SKM-1 treated with dmso at 0.1 percent for 144 hours (cell line): ENCODE measurements at regions not wholly inside any gene's neighbourhood (a gene's known extent, or its start where the extent isn't known, plus 50 kb on each side); places are given as distances from the start of the nearest gene placed in this dataset.
"Not testable (repeated sequence)": the region's sequence is repeated elsewhere in the genome, so short reads cannot be mapped to it uniquely, and the experiment has no call there.

Experiments used
- DNase-seq: peaks from one replicate; lab custom pipeline; 2025; ENCODE audit not compliant: unreplicated experiment; lab: John Stamatoyannopoulos, UW

- no peak for DNase-seq
These were observed 96.8 kb downstream of the TENT5C start for GRCh38 chr1:117702654-117703053.

DNA sequence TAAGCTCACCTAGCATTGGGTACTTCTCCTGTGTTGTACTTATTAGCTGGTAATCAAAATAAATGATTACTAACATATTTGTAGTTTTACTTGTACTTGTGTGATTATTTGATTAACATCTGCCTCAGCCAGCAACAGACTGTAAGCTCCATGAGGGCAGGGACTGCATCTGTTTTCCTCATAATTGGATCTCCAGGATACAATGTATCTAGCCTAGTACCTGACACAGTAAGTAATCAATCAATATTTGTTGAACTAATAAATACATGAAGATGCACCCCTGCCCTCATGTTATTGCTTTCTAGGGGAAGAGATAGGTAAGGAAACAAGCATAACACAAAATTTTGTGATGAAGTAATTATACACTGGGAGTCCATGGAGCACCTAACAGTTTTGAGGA lies 101.5 kb downstream of the TENT5C start:
- no peak for DNase-seq

GRCh38 chr1:117708323-117709248 lies 102.7 kb downstream of the TENT5C start:
- no peak for DNase-seq

- DNase-seq = no peak
These were observed 103.4 kb downstream of the TENT5C start for GRCh38 chr1:117709249-117709691.

DNA sequence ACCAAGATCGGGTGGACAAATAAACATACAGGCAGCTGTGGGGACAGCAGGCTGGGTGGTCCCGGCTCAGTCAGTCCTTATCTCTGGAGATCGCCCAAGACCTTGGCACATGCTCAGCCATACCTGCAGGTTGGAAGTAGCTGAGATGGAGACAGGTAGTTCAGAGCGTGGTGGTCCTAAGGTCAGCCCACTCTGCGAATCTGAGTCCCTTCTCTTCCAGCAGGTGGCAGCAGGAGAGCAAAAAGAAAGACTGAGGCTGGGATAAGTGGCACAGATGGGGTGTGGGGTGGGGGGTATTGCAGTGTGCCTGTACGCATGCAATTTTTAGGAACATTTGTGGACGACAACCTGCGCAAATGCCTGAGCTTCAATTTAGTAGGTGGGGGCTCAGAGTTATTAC lies 104.9 kb downstream of the TENT5C start:
- no peak for DNase-seq

DNA sequence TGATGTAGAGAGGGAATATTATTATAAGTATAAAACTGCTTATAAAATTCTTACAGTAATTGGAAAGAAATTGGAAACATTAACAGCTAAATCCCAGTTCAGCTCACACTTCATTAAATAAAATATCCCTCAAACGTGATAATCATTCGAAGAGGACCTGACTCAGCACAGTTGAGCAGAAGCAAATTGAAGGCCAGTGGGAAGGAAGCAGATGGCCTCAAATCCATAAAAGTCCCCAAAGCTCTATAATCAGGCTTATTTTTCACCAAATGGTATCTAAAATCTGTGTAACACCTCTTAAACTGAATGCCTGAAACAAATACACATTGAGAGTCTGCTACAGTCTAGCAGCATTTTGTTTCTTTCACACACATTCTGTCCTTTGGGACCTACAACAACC lies 106.8 kb downstream of the TENT5C start:
- no peak for DNase-seq

GRCh38 chr1:117714546-117714945 lies 108.7 kb downstream of the TENT5C start:
- DNase-seq = no peak

- DNase-seq = not testable (repeated sequence)
These were observed 110.2 kb downstream of the TENT5C start for GRCh38 chr1:117716030-117716429.

GRCh38 chr1:117717980-117718379 lies 112.1 kb downstream of the TENT5C start:
- DNase-seq = not testable (repeated sequence)

- DNase-seq = not testable (repeated sequence)
These were observed 112.7 kb downstream of the TENT5C start for GRCh38 chr1:117718596-117718995.

DNA sequence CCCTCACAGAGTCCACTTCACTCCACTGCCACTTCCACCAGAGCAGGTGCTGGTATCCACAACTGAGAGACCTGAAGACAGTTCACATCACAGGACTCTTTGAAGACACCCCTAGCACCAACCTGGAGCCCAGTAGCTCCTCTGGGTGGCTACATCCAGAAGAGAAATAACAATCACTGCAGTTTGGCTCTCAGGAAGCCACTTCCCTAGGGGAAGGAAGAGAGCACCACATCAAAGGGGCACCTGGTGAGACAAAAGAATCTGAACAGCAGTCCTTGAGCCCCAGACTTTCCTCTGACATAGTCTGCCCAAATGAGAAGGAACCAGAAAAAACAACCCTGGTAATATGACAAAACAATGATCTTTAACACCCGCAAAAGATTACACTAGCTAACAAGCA lies 113.2 kb downstream of the TENT5C start:
- DNase-seq = no peak

DNA sequence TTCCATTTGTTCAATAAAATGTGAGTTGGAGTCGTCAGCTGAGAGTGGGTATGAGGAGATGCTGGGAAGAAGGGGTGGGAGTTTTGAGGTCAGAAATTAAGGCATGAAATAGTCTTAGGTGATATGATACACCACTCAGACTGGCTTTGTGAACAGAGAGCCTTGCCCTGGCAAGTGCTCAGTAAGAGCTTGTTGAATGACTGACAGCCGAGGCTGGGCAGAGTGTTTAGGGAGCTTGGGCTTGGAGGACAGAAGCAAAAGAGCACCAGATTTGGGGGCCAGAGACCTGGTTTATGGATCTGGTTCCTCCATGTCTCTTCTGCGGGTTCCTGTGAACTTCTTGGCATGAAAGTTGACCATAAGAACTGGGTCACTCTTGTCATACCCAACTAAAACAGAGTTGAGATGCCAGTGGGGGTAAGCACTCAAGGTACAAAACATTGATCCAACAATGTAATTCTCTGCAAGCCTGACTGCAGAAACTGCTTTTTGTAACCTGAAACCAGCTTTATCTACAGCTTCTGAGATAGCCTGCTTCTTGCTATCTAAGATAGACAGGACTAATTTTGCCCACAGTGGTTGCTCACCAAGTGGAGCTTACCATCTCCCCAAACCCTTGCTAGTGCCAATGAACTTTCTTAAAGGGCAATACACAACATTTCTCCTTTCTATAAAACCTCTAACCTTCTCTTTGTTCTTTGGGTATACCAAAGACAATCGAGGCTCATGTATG lies 126.4 kb downstream of the TENT5C start:
- no peak for DNase-seq

GRCh38 chr1:117732956-117733355 lies 127.1 kb downstream of the TENT5C start:
- DNase-seq = no peak

DNA sequence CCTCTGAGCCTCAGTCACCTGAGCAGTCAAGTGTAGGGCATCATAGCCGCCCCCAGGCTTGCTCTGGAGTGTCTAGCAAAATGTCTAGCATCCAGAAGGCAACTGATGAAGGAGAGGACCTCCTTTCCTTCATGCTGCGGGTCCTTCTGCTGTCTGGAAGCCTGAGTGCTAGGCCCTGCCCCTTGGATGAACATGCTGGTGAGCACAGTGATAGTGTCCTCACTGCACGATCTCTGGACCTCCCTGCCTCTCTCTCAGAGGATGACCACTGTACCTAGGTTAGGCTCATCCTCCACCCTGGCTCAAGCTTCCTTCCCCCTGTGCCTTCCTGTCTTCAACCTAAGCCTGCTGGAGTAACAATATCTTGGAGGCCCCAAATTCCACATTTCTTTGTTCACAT lies 128.6 kb downstream of the TENT5C start:
- DNase-seq = no peak

DNA sequence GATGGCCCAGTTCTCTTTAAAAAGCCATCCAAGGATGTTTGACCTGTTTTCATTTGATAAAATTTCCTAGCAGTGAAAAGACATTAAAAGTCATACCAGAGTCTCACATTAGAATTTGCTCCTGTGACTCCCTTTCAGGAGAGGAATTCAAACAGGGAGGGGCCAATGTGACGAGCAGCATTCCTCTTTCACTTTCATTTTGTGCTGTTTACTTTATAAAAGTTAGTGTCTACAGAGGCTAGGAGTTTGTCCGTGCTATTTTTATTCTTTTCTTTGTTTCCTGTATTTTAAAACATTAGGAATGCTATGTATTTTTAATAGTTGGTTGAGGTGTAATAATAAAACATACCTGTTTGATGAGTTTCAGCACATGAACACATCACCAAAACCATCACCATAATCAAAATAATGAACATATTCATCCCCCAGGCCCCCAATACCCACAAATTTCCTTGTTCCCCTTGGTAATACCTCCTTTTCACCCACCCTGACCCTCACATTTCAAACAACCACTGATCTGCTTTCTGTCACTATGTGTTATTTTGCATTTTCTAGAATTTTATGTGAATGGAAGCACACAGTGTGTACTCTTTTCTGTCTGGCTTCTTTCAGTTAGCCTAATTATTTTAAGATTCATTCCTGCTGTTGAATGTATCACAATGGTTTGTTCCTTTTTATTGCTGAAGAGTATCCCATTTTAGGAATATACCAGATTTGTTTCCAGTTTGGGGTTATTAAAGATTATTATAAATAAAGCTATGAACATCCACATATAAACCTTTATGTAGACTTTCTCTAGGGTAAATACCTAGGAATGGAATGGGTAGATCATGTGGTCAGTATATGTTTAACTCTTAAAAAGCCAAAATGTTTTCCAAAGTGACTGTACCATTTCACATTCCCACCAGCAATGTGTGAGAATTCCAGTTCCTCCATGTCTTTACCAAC lies 129.5 kb downstream of the TENT5C start:
- no peak for DNase-seq

DNA sequence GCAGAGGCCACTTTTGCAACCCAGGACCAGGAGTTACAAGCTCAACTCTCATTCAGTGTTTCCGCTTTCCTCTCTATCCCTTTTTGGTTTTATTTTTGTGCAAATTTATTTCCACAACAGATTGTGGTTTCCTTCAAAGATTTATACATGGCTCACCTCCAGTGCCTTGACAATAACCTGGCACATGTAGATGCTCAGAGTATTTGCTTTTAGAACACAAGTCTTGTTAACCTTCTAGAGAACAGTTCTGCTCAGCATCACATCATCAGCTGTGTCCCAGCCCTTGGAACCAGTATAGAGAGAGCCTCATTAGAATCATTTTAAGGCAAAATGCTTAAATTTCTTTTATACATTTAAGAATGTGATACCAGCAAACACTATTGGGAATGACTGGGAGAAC lies 133.7 kb downstream of the TENT5C start:
- no peak for DNase-seq

GRCh38 chr1:117740496-117740895 lies 134.6 kb downstream of the TENT5C start:
- DNase-seq = no peak

DNA sequence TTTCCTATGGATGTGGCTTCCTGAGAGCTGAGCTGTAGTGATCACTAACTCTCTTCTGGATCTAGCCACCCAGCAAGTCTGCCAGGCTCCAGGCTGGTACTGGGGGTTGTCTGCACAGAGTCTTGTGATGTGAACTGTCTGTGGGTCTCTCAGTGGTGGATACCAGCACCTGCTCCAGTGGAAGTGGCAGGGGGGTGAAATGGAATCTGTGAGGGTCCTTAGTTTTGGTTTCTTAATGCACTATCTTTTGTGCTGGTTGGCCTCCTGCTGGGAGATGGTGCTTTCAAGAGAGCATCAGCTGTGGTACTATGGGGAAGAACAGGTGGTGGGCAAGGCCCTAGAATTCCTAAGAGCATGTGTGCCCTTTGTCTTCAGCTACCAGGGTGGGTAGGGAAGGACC lies 140.7 kb downstream of the TENT5C start:
- not testable (repeated sequence) for DNase-seq

DNA sequence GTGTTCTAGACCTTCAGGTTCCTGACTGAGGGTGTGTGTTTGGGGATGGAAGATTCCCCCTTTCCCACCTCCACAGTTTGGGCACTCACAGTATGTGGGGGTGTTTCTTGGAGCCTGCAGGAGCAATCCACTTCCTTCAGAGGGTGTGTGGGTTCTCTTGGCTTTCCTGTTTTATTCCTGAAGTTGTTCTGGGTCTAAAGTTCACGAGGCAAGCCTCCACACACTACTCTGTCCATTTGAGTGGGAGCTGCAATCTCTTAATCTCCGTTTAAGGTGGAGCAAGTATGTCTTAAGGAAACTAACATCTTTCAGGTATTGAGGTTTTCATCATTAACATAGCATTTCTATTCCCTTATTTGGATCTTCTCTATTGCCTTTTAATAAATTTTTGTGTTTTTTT lies 141.8 kb downstream of the TENT5C start:
- DNase-seq = no peak

- no peak for DNase-seq
These were observed 145.5 kb downstream of the TENT5C start for GRCh38 chr1:117751321-117751720.

DNA sequence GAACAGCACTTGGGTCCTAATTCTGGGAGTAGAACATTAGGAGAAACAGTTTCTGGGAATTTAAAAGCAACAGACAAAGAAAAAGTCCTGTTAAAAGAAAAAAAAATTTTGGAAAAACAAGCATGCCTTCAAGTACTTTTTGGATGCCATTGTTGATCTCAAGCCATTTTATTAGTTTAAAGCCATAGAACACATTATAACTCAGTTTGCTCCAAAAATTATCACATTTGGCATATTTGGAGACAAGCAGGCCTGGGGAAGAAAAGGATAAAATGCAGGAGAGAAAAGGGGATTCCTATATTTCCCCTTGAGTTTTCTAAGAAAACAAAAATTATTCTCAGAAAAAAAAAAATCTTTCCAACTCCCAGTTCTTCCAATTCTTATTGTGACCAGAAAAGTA lies 146.8 kb downstream of the TENT5C start:
- no peak for DNase-seq
